ENCODE measurements at regions not wholly inside any gene's neighbourhood (a gene's known extent, or its start where the extent isn't known, plus 50 kb on each side); places are given as distances from the start of the nearest gene placed in this dataset.

GRCh38 chr1:234978397-234979295, 150.0 kb downstream of the TOMM20 start:
- Histone ChIP-seq H3K4me1 (ENCODE audit: control insufficient read depth, insufficient read depth, low read length) (peaks cover 41% of the 10 kb centered on the region), H3K9me3 (ENCODE audit: control insufficient read depth, insufficient read depth, low read depth, low read length) (no peaks in the 10 kb centered on the region), H3K36me3 (ENCODE audit: control insufficient read depth in 2 of 2, insufficient read depth in 1 of 2, low read length in 2 of 2) (no peaks in the 10 kb centered on the region), H3K27ac (ENCODE audit: extremely low read depth, low read depth, low read length) (peak overlapping the region; percentile 56), H3K4me3 (ENCODE audit: low read depth, low read length) (no peak overlapping the region)
- ChIA-PET POLR2A (interaction anchor here (0.6 to 5.8 kb wide), 12 partner anchors 12 to 483 kb away, joined by 3 to 44 read pairs (median 5); partner anchors contain the start of gene IRF2BP2), CTCF (interaction anchor here (0.5 to 1.6 kb wide), 12 partner anchors 10 to 379 kb away, joined by 3 to 7 read pairs (median 3); no protein-coding TSS in a partner anchor)
- TF ChIP-seq ZBTB11 (tag by site-specific recombination; conservative IDR thresholded peaks at IDR 0.05; ENCODE audit: low read depth) (no peak), ZNF664 (tag by site-specific recombination; IDR thresholded peaks at IDR 0.05) (peak; percentile 43), ZNF354C (tag by site-specific recombination; IDR thresholded peaks at IDR 0.05; ENCODE audit: borderline replicate concordance, low read depth) (no peak), RBAK (tag by site-specific recombination; IDR thresholded peaks at IDR 0.05) (0 out of 2 replicates have a peak, but pooled peaks have one; percentile 49), ZNF558 (tag by site-specific recombination; IDR thresholded peaks at IDR 0.05) (peak; percentile 83), GLIS2 (tag by site-specific recombination; IDR thresholded peaks at IDR 0.05) (peak; percentile 81; the same call in 1 of the 2 replicates), ZSCAN16 (tag by site-specific recombination; IDR thresholded peaks at IDR 0.05) (no peak), ZNF398 (tag by site-specific recombination; IDR thresholded peaks at IDR 0.05) (peak; percentile 68), ZNF138 (tag by site-specific recombination; IDR thresholded peaks at IDR 0.05; ENCODE audit: borderline replicate concordance) (no peak), PRDM1 (tag by site-specific recombination; IDR thresholded peaks at IDR 0.05) (peak; percentile 75), ZXDB (tag by site-specific recombination; IDR thresholded peaks at IDR 0.05) (peak; percentile 85), ZNF555 (tag by site-specific recombination; conservative IDR thresholded peaks at IDR 0.05) (no peak), ZNF248 (tag by site-specific recombination; IDR thresholded peaks at IDR 0.05) (no peak), ZNF561 (tag by site-specific recombination; IDR thresholded peaks at IDR 0.05; ENCODE audit: borderline replicate concordance) (no peak), ZNF654 (tag by site-specific recombination; IDR thresholded peaks at IDR 0.05; ENCODE audit: low read depth) (no peak), ZNF610 (tag by site-specific recombination; IDR thresholded peaks at IDR 0.05; ENCODE audit: borderline replicate concordance) (no peak), ELK4 (IDR thresholded peaks at IDR 0.05; ENCODE audit: borderline replicate concordance, low read depth, low read length) (no peak), IKZF3 (tag by site-specific recombination; IDR thresholded peaks at IDR 0.05) (peak; percentile 68), ZNF394 (tag by site-specific recombination; IDR thresholded peaks at IDR 0.05; ENCODE audit: borderline replicate concordance) (peak; percentile 69; the same call in 1 of the 2 replicates), ZNF548 (tag by site-specific recombination; IDR thresholded peaks at IDR 0.05) (no peak), BCL11A (tag by site-specific recombination; IDR thresholded peaks at IDR 0.05; ENCODE audit: low read depth) (0 out of 2 replicates have a peak, but pooled peaks have one; percentile 74)
- TF ChIP-seq, protein P1, sequence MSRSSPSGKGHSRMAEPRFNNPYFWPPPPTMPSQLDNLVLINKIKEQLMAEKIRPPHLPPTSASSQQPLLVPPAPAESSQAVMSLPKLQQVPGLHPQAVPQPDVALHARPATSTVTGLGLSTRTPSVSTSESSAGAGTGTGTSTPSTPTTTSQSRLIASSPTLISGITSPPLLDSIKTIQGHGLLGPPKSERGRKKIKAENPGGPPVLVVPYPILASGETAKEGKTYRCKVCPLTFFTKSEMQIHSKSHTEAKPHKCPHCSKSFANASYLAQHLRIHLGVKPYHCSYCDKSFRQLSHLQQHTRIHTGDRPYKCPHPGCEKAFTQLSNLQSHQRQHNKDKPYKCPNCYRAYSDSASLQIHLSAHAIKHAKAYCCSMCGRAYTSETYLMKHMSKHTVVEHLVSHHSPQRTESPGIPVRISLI (tag by site-specific recombination; IDR thresholded peaks at IDR 0.05): no peak
- TF ChIP-seq, protein P2, sequence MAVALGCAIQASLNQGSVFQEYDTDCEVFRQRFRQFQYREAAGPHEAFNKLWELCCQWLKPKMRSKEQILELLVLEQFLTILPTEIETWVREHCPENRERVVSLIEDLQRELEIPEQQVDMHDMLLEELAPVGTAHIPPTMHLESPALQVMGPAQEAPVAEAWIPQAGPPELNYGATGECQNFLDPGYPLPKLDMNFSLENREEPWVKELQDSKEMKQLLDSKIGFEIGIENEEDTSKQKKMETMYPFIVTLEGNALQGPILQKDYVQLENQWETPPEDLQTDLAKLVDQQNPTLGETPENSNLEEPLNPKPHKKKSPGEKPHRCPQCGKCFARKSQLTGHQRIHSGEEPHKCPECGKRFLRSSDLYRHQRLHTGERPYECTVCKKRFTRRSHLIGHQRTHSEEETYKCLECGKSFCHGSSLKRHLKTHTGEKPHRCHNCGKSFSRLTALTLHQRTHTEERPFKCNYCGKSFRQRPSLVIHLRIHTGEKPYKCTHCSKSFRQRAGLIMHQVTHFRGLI (tag by site-specific recombination; IDR thresholded peaks at IDR 0.05): no peak

Measured in HEK293 (cell line).